ENCODE measurements at regions not wholly inside any gene's neighbourhood (a gene's known extent, or its start where the extent isn't known, plus 50 kb on each side); places are given as distances from the start of the nearest gene placed in this dataset.

DNA sequence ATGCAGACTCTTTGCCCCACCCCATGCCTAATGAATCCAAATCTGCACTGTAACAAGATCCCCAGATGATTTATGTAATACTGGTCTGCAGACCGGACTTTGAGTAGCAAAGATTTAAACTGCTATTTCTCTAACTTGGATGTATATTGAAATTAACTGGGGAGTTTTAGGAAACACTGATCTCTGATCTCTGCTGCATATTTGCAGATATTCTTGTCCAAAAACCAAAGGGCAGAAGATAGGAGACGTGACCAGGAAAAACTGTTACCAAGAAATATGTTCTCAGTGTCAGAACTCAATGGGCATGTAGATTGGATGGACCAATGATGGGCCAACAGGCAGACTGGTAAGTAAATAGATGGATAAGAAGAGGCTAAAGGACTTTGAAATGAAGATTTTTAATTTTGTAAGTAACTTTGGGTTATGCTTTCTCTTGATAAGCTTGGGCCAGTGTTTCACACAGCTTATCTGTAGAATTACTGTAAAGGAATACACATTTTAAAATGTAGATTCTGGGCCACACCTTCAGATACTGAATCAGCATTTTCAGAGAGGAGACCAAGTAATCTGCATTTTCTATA, 64.5 kb upstream of the TP63 start:
- TF ChIP-seq, protein P1, sequence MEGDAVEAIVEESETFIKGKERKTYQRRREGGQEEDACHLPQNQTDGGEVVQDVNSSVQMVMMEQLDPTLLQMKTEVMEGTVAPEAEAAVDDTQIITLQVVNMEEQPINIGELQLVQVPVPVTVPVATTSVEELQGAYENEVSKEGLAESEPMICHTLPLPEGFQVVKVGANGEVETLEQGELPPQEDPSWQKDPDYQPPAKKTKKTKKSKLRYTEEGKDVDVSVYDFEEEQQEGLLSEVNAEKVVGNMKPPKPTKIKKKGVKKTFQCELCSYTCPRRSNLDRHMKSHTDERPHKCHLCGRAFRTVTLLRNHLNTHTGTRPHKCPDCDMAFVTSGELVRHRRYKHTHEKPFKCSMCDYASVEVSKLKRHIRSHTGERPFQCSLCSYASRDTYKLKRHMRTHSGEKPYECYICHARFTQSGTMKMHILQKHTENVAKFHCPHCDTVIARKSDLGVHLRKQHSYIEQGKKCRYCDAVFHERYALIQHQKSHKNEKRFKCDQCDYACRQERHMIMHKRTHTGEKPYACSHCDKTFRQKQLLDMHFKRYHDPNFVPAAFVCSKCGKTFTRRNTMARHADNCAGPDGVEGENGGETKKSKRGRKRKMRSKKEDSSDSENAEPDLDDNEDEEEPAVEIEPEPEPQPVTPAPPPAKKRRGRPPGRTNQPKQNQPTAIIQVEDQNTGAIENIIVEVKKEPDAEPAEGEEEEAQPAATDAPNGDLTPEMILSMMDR (conservative IDR thresholded peaks at IDR 0.05; ENCODE audit: low read length) = no peak
- no peak for TF ChIP-seq EZH2phosphoT487 (IDR thresholded peaks at IDR 0.05; ENCODE audit: borderline replicate concordance, low read depth, low read length)

Data from OCI-LY7 (cell line).